ENCODE measurements at regions not wholly inside any gene's neighbourhood (a gene's known extent, or its start where the extent isn't known, plus 50 kb on each side); places are given as distances from the start of the nearest gene placed in this dataset.

GRCh38 chr1:229064320-229065168, 206.4 kb upstream of the RAB4A start (continued):
- TF ChIP-seq ZUFSP (CRISPR knock-in tag; IDR thresholded peaks at IDR 0.05; ENCODE audit: borderline replicate concordance) (no peak), NFIC (IDR thresholded peaks at IDR 0.05; ENCODE audit: low read length) (peak; percentile 91; the same call in 1 of the 2 replicates), HNRNPLL (IDR thresholded peaks at IDR 0.05; ENCODE audit: low read depth, low read length, poor library complexity, severe bottlenecking) (no peak), SKI (IDR thresholded peaks at IDR 0.05; ENCODE audit: partially characterized antibody) (peak; percentile 85), ZC3H13 (CRISPR knock-in tag; IDR thresholded peaks at IDR 0.05) (no peak), BRD4 (CRISPR knock-in tag; IDR thresholded peaks at IDR 0.05) (no peak), PHF21A (CRISPR knock-in tag; IDR thresholded peaks at IDR 0.05) (0 out of 2 replicates have a peak, but pooled peaks have one; percentile 55), NCOA1 (CRISPR knock-in tag; IDR thresholded peaks at IDR 0.05) (0 out of 2 replicates have a peak, but pooled peaks have one; percentile 12), CHD4 (IDR thresholded peaks at IDR 0.05; ENCODE audit: borderline replicate concordance, low read length) (peak; percentile 86; the same call in 1 of the 2 replicates), TGIF2 (CRISPR knock-in tag; IDR thresholded peaks at IDR 0.05) (no peak), TOE1 (CRISPR knock-in tag; IDR thresholded peaks at IDR 0.05) (no peak), REPIN1 (CRISPR knock-in tag; IDR thresholded peaks at IDR 0.05; ENCODE audit: borderline replicate concordance, low read depth) (peak; percentile 27; the same call in 1 of the 2 replicates), SNRNP70 (IDR thresholded peaks at IDR 0.05; ENCODE audit: low read depth, low read length) (no peak), GATA4 (IDR thresholded peaks at IDR 0.05; ENCODE audit: borderline replicate concordance, low read depth) (peak; percentile 51; the same call in 1 of the 2 replicates), NCOA5 (CRISPR knock-in tag; IDR thresholded peaks at IDR 0.05) (no peak), JDP2 (CRISPR knock-in tag; IDR thresholded peaks at IDR 0.05; ENCODE audit: borderline replicate concordance) (no peak), JUN (CRISPR knock-in tag; IDR thresholded peaks at IDR 0.05) (peak; percentile 89), KLF16 (CRISPR knock-in tag; IDR thresholded peaks at IDR 0.05) (0 out of 4 replicates have a peak, but pooled peaks of 1 of the 2 experiments have one; percentile 26)
- TF ChIP-seq, protein P1, sequence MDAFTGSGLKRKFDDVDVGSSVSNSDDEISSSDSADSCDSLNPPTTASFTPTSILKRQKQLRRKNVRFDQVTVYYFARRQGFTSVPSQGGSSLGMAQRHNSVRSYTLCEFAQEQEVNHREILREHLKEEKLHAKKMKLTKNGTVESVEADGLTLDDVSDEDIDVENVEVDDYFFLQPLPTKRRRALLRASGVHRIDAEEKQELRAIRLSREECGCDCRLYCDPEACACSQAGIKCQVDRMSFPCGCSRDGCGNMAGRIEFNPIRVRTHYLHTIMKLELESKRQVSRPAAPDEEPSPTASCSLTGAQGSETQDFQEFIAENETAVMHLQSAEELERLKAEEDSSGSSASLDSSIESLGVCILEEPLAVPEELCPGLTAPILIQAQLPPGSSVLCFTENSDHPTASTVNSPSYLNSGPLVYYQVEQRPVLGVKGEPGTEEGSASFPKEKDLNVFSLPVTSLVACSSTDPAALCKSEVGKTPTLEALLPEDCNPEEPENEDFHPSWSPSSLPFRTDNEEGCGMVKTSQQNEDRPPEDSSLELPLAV (CRISPR knock-in tag; conservative IDR thresholded peaks at IDR 0.05; ENCODE audit: low read depth): no peak
- TF ChIP-seq, protein P2, sequence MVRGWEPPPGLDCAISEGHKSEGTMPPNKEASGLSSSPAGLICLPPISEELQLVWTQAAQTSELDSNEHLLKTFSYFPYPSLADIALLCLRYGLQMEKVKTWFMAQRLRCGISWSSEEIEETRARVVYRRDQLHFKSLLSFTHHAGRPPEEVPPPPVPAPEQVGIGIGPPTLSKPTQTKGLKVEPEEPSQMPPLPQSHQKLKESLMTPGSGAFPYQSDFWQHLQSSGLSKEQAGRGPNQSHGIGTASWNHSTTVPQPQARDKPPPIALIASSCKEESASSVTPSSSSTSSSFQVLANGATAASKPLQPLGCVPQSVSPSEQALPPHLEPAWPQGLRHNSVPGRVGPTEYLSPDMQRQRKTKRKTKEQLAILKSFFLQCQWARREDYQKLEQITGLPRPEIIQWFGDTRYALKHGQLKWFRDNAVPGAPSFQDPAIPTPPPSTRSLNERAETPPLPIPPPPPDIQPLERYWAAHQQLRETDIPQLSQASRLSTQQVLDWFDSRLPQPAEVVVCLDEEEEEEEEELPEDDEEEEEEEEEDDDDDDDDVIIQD (CRISPR knock-in tag; IDR thresholded peaks at IDR 0.05; ENCODE audit: low read depth): peak; percentile 38; the same call in 1 of the 2 replicates
- TF ChIP-seq, protein P3, sequence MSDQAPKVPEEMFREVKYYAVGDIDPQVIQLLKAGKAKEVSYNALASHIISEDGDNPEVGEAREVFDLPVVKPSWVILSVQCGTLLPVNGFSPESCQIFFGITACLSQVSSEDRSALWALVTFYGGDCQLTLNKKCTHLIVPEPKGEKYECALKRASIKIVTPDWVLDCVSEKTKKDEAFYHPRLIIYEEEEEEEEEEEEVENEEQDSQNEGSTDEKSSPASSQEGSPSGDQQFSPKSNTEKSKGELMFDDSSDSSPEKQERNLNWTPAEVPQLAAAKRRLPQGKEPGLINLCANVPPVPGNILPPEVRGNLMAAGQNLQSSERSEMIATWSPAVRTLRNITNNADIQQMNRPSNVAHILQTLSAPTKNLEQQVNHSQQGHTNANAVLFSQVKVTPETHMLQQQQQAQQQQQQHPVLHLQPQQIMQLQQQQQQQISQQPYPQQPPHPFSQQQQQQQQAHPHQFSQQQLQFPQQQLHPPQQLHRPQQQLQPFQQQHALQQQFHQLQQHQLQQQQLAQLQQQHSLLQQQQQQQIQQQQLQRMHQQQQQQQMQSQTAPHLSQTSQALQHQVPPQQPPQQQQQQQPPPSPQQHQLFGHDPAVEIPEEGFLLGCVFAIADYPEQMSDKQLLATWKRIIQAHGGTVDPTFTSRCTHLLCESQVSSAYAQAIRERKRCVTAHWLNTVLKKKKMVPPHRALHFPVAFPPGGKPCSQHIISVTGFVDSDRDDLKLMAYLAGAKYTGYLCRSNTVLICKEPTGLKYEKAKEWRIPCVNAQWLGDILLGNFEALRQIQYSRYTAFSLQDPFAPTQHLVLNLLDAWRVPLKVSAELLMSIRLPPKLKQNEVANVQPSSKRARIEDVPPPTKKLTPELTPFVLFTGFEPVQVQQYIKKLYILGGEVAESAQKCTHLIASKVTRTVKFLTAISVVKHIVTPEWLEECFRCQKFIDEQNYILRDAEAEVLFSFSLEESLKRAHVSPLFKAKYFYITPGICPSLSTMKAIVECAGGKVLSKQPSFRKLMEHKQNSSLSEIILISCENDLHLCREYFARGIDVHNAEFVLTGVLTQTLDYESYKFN (CRISPR knock-in tag; conservative IDR thresholded peaks at IDR 0.05): peak; percentile 82

All from HepG2 (cell line).